ENCODE measurements at regions not wholly inside any gene's neighbourhood (a gene's known extent, or its start where the extent isn't known, plus 50 kb on each side); places are given as distances from the start of the nearest gene placed in this dataset.

DNA sequence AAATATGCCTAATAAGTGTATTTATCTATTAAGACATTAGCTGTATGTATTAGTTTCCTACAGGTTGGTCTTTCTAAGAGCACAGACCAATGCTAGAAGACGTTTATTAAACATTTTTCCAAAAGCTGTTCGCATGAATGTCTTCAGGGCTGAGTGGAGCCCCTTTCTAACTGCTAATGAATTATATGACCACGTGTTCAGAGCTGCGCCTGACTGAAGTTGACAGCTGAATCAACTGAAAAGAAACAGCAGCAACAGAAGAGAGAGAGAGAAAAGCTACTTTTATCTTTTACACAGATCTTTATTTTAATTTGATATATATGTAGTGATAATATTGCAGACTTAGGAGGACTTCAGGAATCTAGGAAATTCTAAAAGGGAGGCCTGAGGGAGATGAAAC, 75.2 kb upstream of the ARID1B start:
- Histone ChIP-seq H3K27me3 (ENCODE audit: control insufficient read depth, insufficient read depth, low read length) (no peaks in the 10 kb centered on the region), H3K36me3 (ENCODE audit: control insufficient read depth, low read depth, low read length) (no peaks in the 10 kb centered on the region), H3K4me1 (ENCODE audit: control insufficient read depth, low read depth, low read length) (no peaks in the 10 kb centered on the region), H3K27ac (ENCODE audit: low read length) (no peak overlapping the region), H3K4me3 (ENCODE audit: low read length) (no peak overlapping the region), H3K9ac (ENCODE audit: low read length) (no peak overlapping the region), H3K9me3 (ENCODE audit: control insufficient read depth, low read depth, low read length) (no peaks in the 10 kb centered on the region)

DNA sequence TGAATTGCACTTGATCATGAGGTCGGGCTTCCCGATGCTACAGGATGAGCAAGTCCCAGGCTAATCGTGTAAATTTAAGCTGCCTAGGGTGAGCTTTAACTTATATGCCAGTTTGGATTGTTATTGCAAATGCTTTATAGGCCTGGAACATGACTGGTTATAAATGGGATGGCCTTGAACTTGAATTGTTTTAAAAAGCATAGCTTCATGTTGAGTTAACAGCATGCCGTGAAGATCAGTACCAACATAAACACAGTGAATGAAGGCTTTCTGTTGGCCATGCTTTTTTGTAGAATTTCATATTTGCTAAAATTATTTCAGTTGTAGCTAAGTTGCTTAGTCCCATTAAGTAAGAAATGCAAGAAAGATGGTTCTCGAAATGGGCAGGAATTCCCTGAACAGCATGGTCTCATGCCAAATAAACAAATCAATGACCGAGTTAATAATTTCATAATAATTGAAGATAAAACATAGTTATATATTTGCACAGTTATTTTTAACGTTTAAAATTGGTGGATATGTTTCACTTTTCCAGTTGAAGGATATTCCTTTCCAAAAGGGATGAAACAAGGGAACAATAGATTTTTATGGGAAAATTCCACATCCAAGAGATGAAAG, 76.6 kb upstream of the ARID1B start:
- H3K4me1 ChIP-seq (ENCODE audit: control insufficient read depth, low read depth, low read length): no peaks in the 10 kb centered on the region
- no peaks in the 10 kb centered on the region for H3K36me3 ChIP-seq (ENCODE audit: control insufficient read depth, low read depth, low read length)
- no peak overlapping the region for H3K9ac ChIP-seq (ENCODE audit: low read length)
- no peaks in the 10 kb centered on the region for H3K9me3 ChIP-seq (ENCODE audit: control insufficient read depth, low read depth, low read length)
- H3K4me3 ChIP-seq (ENCODE audit: low read length): no peak overlapping the region
- H3K27ac ChIP-seq (ENCODE audit: low read length): no peak overlapping the region
- H3K27me3 ChIP-seq (ENCODE audit: control insufficient read depth, insufficient read depth, low read length): no peaks in the 10 kb centered on the region

DNA sequence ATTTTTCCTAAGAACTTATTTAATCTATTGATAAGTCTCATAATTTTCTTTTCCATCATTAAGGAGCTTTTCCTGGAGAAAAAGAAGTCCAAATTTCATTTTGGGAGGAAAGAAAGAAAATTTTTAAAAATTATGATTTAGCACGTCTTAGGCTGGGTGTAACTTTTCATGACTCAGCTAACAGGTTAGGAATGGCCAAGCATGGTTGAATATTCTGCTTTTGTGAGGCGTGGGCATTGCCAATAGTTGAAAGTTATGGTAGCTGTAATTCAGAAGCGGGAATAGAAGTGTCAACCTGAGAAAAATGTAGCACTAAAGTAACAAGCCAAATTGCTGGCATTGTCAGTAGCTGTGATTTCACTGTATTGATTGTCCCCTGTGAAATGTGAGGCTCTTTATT, 77.2 kb upstream of the ARID1B start:
- Histone ChIP-seq H3K9ac (ENCODE audit: low read length) (no peak overlapping the region), H3K9me3 (ENCODE audit: control insufficient read depth, low read depth, low read length) (no peaks in the 10 kb centered on the region), H3K27ac (ENCODE audit: low read length) (no peak overlapping the region), H3K27me3 (ENCODE audit: control insufficient read depth, insufficient read depth, low read length) (no peaks in the 10 kb centered on the region), H3K4me3 (ENCODE audit: low read length) (no peak overlapping the region), H3K36me3 (ENCODE audit: control insufficient read depth, low read depth, low read length) (no peaks in the 10 kb centered on the region), H3K4me1 (ENCODE audit: control insufficient read depth, low read depth, low read length) (no peaks in the 10 kb centered on the region)

DNA sequence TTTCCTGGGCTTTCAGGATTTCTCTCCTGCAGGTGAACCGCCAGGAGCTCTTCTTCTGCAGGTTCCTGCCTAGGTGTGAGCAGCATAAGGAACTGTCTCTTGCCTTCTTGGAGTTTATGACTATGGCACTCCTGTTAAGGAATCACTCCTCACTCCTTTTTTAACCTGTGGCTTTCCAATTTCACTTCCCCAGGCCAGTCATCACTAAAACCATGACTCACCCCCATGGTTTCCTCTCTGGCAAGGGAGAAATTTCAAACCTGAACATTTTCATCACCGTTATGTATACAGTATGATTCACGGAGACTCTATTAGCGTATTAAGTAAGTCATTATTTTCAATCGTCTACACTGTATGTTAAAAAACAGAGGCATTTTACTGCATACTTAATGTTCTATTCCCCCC, 78.2 kb upstream of the ARID1B start:
- H3K36me3 ChIP-seq (ENCODE audit: control insufficient read depth, low read depth, low read length): no peaks in the 10 kb centered on the region
- no peak overlapping the region for H3K4me3 ChIP-seq (ENCODE audit: low read length)
- H3K9ac ChIP-seq (ENCODE audit: low read length): no peak overlapping the region
- H3K9me3 ChIP-seq (ENCODE audit: control insufficient read depth, low read depth, low read length): no peaks in the 10 kb centered on the region
- H3K27ac ChIP-seq (ENCODE audit: low read length): no peak overlapping the region
- no peaks in the 10 kb centered on the region for H3K27me3 ChIP-seq (ENCODE audit: control insufficient read depth, insufficient read depth, low read length)
- H3K4me1 ChIP-seq (ENCODE audit: control insufficient read depth, low read depth, low read length): no peaks in the 10 kb centered on the region

DNA sequence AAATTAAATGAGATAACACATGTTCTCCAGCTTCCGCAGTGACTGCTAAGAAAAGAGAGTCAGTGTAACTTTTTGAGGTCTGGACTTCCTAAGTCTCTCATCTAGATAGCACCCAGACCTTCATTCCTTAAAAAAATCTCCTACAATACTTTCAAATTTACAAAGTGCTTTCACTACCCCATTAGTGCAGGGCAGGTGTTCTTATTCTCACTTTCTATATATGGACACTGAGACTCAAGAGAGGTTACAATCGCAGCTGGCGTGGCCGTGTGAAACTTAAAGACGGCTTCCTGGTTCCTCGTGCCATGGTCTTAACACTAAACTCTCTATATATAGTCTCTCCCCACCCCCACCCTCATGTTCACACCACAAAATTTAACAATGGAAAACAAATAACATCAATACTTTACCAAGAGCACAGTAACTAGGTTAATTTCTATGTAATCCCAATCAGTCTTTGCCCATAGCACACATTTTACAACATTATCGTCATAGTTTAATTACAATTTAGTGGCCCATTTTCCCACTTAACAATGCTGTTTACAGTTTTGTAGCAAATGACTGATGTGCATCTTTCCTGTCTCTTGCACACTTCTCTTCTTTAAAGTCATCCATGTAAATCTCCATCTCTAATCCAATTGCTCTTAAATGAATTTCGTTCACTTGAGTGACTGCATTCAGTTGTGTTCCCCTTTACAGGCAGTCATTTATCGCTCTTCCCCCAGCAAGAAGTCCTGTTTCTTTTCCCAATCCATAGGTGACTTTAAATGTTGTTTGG, 78.8 kb upstream of the ARID1B start:
- Histone ChIP-seq H3K27me3 (ENCODE audit: control insufficient read depth, insufficient read depth, low read length) (no peaks in the 10 kb centered on the region), H3K36me3 (ENCODE audit: control insufficient read depth, low read depth, low read length) (no peaks in the 10 kb centered on the region), H3K4me3 (ENCODE audit: low read length) (no peak overlapping the region), H3K9me3 (ENCODE audit: control insufficient read depth, low read depth, low read length) (no peaks in the 10 kb centered on the region), H3K27ac (ENCODE audit: low read length) (no peak overlapping the region), H3K9ac (ENCODE audit: low read length) (no peak overlapping the region), H3K4me1 (ENCODE audit: control insufficient read depth, low read depth, low read length) (no peaks in the 10 kb centered on the region)

DNA sequence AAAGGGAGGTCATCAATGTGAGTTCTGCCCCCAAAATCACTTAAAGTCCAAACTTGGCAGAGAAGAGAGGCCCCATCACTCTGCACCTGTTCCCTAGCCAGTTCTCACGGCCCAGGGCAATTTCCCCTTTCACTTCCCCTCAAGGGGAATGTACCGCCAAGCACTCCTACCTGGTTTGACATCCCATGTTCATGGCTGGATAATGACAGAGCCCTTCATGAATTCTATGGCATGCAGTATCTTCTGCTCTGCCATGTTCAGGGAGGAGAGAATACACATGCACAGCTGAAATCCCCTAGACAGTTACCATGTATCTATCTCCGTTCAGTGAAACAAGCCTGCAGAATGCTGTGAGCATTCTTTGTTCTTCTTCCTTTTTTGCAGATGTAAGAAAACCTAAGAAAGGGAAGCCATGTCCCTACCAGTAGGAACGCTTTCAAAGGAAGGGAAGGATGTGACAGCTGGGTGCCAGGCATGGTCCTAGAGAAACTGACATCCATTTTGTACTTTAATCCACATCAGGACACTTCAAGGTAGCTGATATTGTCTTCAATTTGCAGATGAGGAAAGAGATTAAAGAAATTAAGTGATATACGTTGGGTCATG, 79.8 kb upstream of the ARID1B start:
- H3K9ac ChIP-seq (ENCODE audit: low read length): no peak overlapping the region
- H3K36me3 ChIP-seq (ENCODE audit: control insufficient read depth, low read depth, low read length): no peaks in the 10 kb centered on the region
- no peaks in the 10 kb centered on the region for H3K9me3 ChIP-seq (ENCODE audit: control insufficient read depth, low read depth, low read length)
- no peaks in the 10 kb centered on the region for H3K4me1 ChIP-seq (ENCODE audit: control insufficient read depth, low read depth, low read length)
- no peak overlapping the region for H3K27ac ChIP-seq (ENCODE audit: low read length)
- H3K4me3 ChIP-seq (ENCODE audit: low read length): no peak overlapping the region
- H3K27me3 ChIP-seq (ENCODE audit: control insufficient read depth, insufficient read depth, low read length): no peaks in the 10 kb centered on the region

DNA sequence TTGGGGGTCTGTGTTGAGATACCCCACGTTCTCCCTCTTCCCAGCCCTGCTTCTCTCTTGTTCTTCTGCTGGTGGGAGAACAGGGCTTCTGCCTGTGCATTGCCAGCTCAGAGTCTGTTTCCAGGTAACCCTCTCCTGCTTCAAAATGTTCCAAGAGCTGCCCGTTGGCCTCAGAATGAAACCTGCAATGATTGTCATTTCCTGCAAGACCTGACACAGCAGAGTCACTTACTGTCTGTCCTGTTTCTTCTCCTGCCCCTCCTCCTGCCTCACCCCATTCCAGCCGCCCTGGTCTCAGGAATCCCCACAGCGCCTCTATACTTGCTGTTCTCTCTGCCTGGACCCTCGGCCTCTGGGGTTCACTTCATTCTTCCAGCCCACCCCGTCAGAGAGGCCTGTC, 81.4 kb upstream of the ARID1B start:
- Histone ChIP-seq H3K4me1 (ENCODE audit: control insufficient read depth, low read depth, low read length) (no peaks in the 10 kb centered on the region), H3K27me3 (ENCODE audit: control insufficient read depth, insufficient read depth, low read length) (no peaks in the 10 kb centered on the region), H3K9ac (ENCODE audit: low read length) (no peak overlapping the region), H3K27ac (ENCODE audit: low read length) (no peak overlapping the region), H3K4me3 (ENCODE audit: low read length) (no peak overlapping the region), H3K36me3 (ENCODE audit: control insufficient read depth, low read depth, low read length) (no peaks in the 10 kb centered on the region), H3K9me3 (ENCODE audit: control insufficient read depth, low read depth, low read length) (no peaks in the 10 kb centered on the region)

DNA sequence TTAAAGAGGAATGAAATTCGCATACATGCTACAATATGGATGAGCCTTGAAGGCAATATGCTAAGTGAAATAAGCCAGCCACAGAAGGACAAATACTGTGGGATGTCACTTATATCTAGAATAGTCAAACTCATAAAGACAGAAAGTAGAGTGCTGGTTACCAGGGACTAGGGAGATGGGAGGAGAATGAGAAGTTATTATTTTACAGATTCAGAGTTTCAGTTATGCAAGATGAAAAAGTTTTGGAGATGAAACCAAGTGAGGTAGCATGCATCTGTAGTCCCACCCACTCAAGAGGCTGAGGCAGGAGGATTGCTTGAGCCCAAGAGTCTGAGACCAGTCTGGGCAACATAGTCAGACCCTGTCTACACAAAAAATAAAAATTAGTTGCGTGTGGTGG, 82.5 kb upstream of the ARID1B start:
- no peaks in the 10 kb centered on the region for H3K36me3 ChIP-seq (ENCODE audit: control insufficient read depth, low read depth, low read length)
- H3K4me1 ChIP-seq (ENCODE audit: control insufficient read depth, low read depth, low read length): no peaks in the 10 kb centered on the region
- H3K27ac ChIP-seq (ENCODE audit: low read length): no peak overlapping the region
- H3K9me3 ChIP-seq (ENCODE audit: control insufficient read depth, low read depth, low read length): no peaks in the 10 kb centered on the region
- H3K27me3 ChIP-seq (ENCODE audit: control insufficient read depth, insufficient read depth, low read length): no peaks in the 10 kb centered on the region
- no peak overlapping the region for H3K9ac ChIP-seq (ENCODE audit: low read length)
- H3K4me3 ChIP-seq (ENCODE audit: low read length): no peak overlapping the region

DNA sequence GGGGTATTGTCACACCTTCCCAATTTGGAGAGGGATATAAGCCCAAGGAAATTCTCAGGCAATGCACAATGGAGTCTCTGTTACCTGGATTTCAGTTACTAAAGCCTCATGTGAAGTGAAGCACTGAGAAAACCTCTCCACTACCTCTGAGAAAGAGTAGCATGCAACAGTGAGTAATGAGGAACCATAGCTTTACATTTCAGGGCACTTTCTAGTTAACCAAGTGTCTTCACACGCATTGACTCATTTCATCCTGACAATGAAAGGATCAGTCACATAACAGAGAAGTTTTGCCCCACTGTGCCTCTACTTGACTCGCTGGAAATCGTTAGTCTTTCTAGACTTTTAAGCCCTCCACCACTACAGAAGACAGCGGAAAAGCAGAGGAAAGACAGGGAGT, 86.2 kb upstream of the ARID1B start:
- H3K4me1 ChIP-seq (ENCODE audit: control insufficient read depth, low read depth, low read length): peaks cover 7% of the 10 kb centered on the region
- no peak overlapping the region for H3K27ac ChIP-seq (ENCODE audit: low read length)
- H3K9ac ChIP-seq (ENCODE audit: low read length): no peak overlapping the region
- H3K36me3 ChIP-seq (ENCODE audit: control insufficient read depth, low read depth, low read length): no peaks in the 10 kb centered on the region
- H3K27me3 ChIP-seq (ENCODE audit: control insufficient read depth, insufficient read depth, low read length): peaks cover 15% of the 10 kb centered on the region
- no peak overlapping the region for H3K4me3 ChIP-seq (ENCODE audit: low read length)
- H3K9me3 ChIP-seq (ENCODE audit: control insufficient read depth, low read depth, low read length): no peaks in the 10 kb centered on the region

DNA sequence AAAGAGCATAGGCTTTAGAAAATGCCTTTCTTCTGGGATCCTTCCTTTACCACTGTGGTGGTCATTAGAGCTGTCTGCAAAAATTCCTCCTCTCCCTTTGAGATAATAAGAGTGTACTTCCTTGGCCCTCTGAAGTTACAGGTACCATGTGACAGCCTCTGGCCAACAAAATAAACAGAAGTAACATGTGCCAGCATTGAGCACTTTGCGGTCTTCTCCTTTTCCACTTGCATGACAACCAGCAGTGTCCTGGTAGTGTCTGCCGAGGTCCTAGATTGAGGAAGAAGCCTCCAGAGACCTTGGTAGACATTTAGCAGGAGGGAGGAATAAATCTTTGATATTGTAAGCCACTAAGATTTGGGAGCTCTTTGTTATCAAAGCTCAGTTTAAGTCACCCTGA, 87.5 kb upstream of the ARID1B start:
- no peak overlapping the region for H3K9ac ChIP-seq (ENCODE audit: low read length)
- no peak overlapping the region for H3K4me3 ChIP-seq (ENCODE audit: low read length)
- H3K27ac ChIP-seq (ENCODE audit: low read length): no peak overlapping the region
- H3K9me3 ChIP-seq (ENCODE audit: control insufficient read depth, low read depth, low read length): no peaks in the 10 kb centered on the region
- H3K27me3 ChIP-seq (ENCODE audit: control insufficient read depth, insufficient read depth, low read length): peaks cover 15% of the 10 kb centered on the region
- peaks cover 16% of the 10 kb centered on the region for H3K4me1 ChIP-seq (ENCODE audit: control insufficient read depth, low read depth, low read length)
- no peaks in the 10 kb centered on the region for H3K36me3 ChIP-seq (ENCODE audit: control insufficient read depth, low read depth, low read length)

DNA sequence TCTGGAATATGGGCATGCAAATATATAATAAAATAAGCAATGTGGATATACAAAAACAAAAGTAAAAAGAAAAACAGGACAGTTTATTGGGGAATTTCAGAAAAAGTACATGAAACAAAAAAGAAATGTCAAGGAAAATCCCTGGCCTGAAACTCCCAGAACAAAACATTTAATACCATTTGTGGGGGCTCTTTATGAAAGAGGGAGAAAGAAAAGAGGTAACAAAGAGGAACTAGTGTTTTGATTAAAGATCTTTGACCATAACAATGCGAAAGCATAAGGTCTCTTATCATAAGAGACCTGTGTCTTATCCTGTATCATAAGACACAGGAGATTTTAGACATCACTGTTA, 88.6 kb upstream of the ARID1B start:
- Histone ChIP-seq H3K9me3 (ENCODE audit: control insufficient read depth, low read depth, low read length) (no peaks in the 10 kb centered on the region), H3K4me1 (ENCODE audit: control insufficient read depth, low read depth, low read length) (peaks cover 16% of the 10 kb centered on the region), H3K27ac (ENCODE audit: low read length) (no peak overlapping the region), H3K27me3 (ENCODE audit: control insufficient read depth, insufficient read depth, low read length) (peaks cover 15% of the 10 kb centered on the region), H3K36me3 (ENCODE audit: control insufficient read depth, low read depth, low read length) (no peaks in the 10 kb centered on the region), H3K9ac (ENCODE audit: low read length) (no peak overlapping the region), H3K4me3 (ENCODE audit: low read length) (no peak overlapping the region)

Measured in iPS-18a (cell line).